SKM-1 (cell line): ENCODE measurements at regions not wholly inside any gene's neighbourhood (a gene's known extent, or its start where the extent isn't known, plus 50 kb on each side); places are given as distances from the start of the nearest gene placed in this dataset.

Experiments used
- DNase-seq: peaks from one replicate; lab custom pipeline; 2025; ENCODE audit not compliant: unreplicated experiment; lab: John Stamatoyannopoulos, UW

GRCh38 chr5:8316608-8317280 lies 447.8 kb downstream of the MTRR start:
- no peak for DNase-seq

- no peak for DNase-seq
Observed at GRCh38 chr5:8317335-8317734, 448.4 kb downstream of the MTRR start.

- DNase-seq, result no peak
Observed at GRCh38 chr5:8320244-8320643, 451.3 kb downstream of the MTRR start.

GRCh38 chr5:8321272-8321671 lies 452.3 kb downstream of the MTRR start:
- no peak for DNase-seq

GRCh38 chr5:8322484-8322883 lies 453.5 kb downstream of the MTRR start:
- no peak for DNase-seq

- DNase-seq, result no peak
Observed at GRCh38 chr5:8327016-8327415, 458.1 kb downstream of the MTRR start.

GRCh38 chr5:8329773-8330172 lies 460.8 kb downstream of the MTRR start:
- no peak for DNase-seq

- no peak for DNase-seq
Observed at GRCh38 chr5:8332666-8333445, 463.9 kb downstream of the MTRR start.

- no peak for DNase-seq
Observed at GRCh38 chr5:8333485-8333884, 464.5 kb downstream of the MTRR start.

GRCh38 chr5:8333977-8334376 lies 465.0 kb downstream of the MTRR start:
- DNase-seq, result no peak

- no peak for DNase-seq
Observed at GRCh38 chr5:8340261-8340660, 471.3 kb downstream of the MTRR start.

- peak; percentile 2 for DNase-seq
Observed at GRCh38 chr5:8340739-8341344, 471.9 kb downstream of the MTRR start.

GRCh38 chr5:8341406-8341805 lies 472.5 kb downstream of the MTRR start:
- no peak for DNase-seq

GRCh38 chr5:8347984-8348383 lies 479.0 kb downstream of the MTRR start:
- no peak for DNase-seq

GRCh38 chr5:8349855-8350254 lies 480.9 kb downstream of the MTRR start:
- no peak for DNase-seq

- DNase-seq, result no peak
Observed at GRCh38 chr5:8350644-8351339, 481.8 kb downstream of the MTRR start.

- no peak for DNase-seq
Observed at GRCh38 chr5:8355981-8356380, 487.0 kb downstream of the MTRR start.

GRCh38 chr5:8360012-8360411 lies 491.1 kb downstream of the MTRR start:
- no peak for DNase-seq

GRCh38 chr5:8362495-8362894 lies 493.5 kb downstream of the MTRR start:
- no peak for DNase-seq

- no peak for DNase-seq
Observed at GRCh38 chr5:8363138-8363537, 494.2 kb downstream of the MTRR start.

- DNase-seq, result no peak
Observed at GRCh38 chr5:8366266-8366665, 497.3 kb downstream of the MTRR start.

GRCh38 chr5:8376478-8376877 lies 507.5 kb downstream of the MTRR start:
- no peak for DNase-seq
